Lower leg skin (tissue), 4 donors: ENCODE measurements at regions not wholly inside any gene's neighbourhood (a gene's known extent, or its start where the extent isn't known, plus 50 kb on each side); places are given as distances from the start of the nearest gene placed in this dataset.

Source experiments
- DNase-seq, 2 donors: peaks; one replicate each; pipeline ENCODE4 v3.0.0-alpha.2; 2019; ENCODE audit warnings: low spot score in 2 of 2
- H3K4me3 ChIP-seq: fragments of 200-600 bp; sonication (generic); 2 replicates; pipeline ENCODE4 v1.5.1; 2017; ENCODE audit warnings: mild to moderate bottlenecking, low read depth; ENCODE audit not compliant: poor library complexity, severe bottlenecking
- POLR2A ChIP-seq, 2 donors: fragments of 450-650 bp; IDR thresholded peaks; one replicate each; pipeline ENCODE4 v1.6.1; 2016 to 2017; ENCODE audit warnings: antibody characterized with exemption in 2 of 2, mild to moderate bottlenecking in 1 of 2, moderate library complexity in 1 of 2
- WGBS, 2 donors: methylation state at CpG; one replicate each; pipeline ENCODE4 v1.1.5; 2018; 5-methylcytosine and 5-hydroxymethylcytosine counted together
- intact Hi-C: fragments of 100-400 bp; cut with DNase I; formaldehyde crosslinking; loops from one replicate; pipeline ENCODE4 v1.15.0; 2023; ENCODE audit warnings: low total_unique reads
- TF ChIP-seq, protein P1 (sequence below), 3 donors: fragments of 450-650 bp; IDR thresholded peaks; one replicate each; pipeline ENCODE4 v1.5.1; 2016; ENCODE audit warnings: antibody characterized with exemption in 3 of 3, mild to moderate bottlenecking in 3 of 3, moderate library complexity in 2 of 3

DNA sequence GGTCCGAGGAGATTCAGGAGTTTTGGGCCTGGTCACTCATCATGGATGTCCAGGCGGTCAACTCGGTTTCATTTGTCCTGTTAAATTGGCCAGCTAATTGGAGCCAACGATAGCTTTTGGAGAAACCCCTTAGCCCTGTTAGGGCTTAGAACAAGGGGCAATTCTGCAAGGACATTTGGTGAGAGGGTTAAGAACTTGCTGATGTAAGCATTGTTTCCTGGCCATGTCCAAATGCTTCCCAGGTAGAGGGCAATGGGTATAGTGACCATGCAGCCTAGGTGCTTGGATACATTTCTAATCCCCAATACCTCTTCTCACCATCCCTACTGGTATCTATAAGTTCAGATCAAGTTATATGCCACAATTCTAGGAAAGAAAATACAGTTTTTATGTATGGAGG lies 131.5 kb downstream of the RPS24 start:
- TF ChIP-seq, protein P1, sequence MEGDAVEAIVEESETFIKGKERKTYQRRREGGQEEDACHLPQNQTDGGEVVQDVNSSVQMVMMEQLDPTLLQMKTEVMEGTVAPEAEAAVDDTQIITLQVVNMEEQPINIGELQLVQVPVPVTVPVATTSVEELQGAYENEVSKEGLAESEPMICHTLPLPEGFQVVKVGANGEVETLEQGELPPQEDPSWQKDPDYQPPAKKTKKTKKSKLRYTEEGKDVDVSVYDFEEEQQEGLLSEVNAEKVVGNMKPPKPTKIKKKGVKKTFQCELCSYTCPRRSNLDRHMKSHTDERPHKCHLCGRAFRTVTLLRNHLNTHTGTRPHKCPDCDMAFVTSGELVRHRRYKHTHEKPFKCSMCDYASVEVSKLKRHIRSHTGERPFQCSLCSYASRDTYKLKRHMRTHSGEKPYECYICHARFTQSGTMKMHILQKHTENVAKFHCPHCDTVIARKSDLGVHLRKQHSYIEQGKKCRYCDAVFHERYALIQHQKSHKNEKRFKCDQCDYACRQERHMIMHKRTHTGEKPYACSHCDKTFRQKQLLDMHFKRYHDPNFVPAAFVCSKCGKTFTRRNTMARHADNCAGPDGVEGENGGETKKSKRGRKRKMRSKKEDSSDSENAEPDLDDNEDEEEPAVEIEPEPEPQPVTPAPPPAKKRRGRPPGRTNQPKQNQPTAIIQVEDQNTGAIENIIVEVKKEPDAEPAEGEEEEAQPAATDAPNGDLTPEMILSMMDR (IDR thresholded peaks at IDR 0.05): no peak
- TF ChIP-seq POLR2A (IDR thresholded peaks at IDR 0.05): no peak
- no peak for DNase-seq
- WGBS, 2 donors: 72 to 87% methylated on average over 4 of the region's 4 CpGs
- intact Hi-C loops: no loop called here
- no peak overlapping the region for H3K4me3 ChIP-seq

DNA sequence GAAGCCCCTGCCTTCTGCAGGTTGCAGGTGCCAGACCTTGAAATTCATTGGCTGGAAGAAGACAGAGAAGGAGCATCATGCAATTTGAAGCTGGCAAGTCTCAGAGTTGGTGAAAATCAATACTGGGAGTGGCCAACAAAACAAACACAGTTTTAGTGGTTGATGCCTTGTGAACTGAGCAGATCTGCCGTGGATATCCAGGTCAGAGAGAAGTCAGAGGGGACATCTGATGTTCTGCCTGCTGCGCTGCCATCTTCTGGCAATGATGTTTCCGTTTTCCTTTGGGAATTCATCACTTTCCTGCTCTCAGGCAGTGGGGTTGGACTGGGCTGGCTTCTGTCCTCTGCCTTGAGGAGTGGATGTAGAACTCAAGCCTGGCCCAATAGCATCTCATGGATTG lies 132.0 kb downstream of the RPS24 start:
- no peak for DNase-seq
- 64 to 67% methylated on average over 3 of the region's 3 CpGs for WGBS, 2 donors
- TF ChIP-seq, protein P1 (IDR thresholded peaks at IDR 0.05): no peak
- TF ChIP-seq POLR2A (IDR thresholded peaks at IDR 0.05): no peak
- intact Hi-C loops: no loop called here
- no peak overlapping the region for H3K4me3 ChIP-seq

DNA sequence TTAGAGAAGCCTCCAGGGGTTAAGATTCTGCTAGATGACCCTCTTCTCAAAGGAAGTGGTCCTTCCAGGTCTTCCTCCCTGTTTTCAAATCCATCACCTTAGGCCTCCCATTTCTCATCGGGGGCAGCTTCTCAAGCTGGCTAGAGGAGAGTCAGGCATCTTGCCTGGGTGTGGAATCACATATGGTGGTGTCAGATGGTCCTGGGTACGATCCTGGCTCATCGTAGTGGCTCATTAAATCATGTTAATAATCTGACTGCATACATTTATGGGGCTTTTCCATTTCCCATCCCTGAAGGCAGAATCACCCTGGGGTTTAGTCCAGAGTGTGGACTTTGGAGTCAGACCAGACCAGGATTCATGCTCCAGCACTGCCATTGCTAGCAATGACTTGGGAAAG lies 132.6 kb downstream of the RPS24 start:
- no peak overlapping the region for H3K4me3 ChIP-seq
- intact Hi-C loops: no loop called here
- 68 to 75% methylated on average over 3 of the region's 3 CpGs for WGBS, 2 donors
- no peak for TF ChIP-seq POLR2A (IDR thresholded peaks at IDR 0.05)
- TF ChIP-seq, protein P1 (IDR thresholded peaks at IDR 0.05): no peak
- no peak for DNase-seq

DNA sequence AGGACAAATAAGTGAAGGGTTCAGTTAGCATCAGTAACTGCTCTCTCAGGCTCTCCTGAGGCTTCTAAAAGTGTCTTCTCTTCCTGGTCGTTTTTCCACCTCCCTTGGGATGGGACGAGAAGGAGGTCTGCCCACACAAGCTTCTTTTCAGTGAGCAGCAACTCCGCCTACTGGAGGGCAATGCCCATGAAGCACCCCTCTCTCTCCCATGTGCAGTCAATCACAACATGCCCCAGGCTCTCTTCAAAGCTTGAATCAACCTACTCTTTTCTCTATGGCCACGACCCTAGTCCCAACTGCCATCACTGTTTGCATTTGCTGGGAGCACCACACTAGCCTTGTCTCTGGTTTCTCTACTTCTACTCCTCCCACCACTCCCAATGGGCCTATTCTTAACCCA lies 135.6 kb downstream of the RPS24 start:
- intact Hi-C loops: no loop called here
- no peak overlapping the region for H3K4me3 ChIP-seq
- WGBS, 2 donors: 62 to 64% methylated on average over 4 of the region's 4 CpGs
- DNase-seq: no peak
- no peak for TF ChIP-seq POLR2A (IDR thresholded peaks at IDR 0.05)
- TF ChIP-seq, protein P1 (IDR thresholded peaks at IDR 0.05): no peak

DNA sequence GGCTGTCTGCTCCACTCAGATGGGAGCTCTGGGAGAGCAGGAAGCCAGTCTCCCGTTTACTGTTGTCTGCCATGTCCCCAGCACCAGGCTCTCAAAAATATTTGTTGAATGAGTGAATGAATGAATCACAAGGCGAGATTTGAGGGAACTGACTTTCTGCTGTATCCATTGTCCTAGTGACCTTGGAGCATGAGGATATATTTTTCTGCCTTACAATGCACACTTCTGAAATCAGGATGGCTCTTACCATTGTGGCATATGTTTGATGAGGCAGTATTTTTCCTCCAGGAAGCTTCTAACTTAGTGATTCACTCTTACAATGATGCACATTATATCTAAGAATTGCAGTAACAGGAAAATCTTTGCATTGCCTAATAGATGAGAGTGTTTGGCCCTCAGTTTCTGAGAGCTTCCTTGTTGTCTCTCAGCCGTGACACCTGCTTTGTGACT lies 136.4 kb downstream of the RPS24 start:
- TF ChIP-seq, protein P1 (IDR thresholded peaks at IDR 0.05): no peak
- TF ChIP-seq POLR2A (IDR thresholded peaks at IDR 0.05): no peak
- no peak for DNase-seq
- 79 to 88% methylated on average over 3 of the region's 3 CpGs for WGBS, 2 donors
- H3K4me3 ChIP-seq: no peak overlapping the region
- intact Hi-C loops: no loop called here

DNA sequence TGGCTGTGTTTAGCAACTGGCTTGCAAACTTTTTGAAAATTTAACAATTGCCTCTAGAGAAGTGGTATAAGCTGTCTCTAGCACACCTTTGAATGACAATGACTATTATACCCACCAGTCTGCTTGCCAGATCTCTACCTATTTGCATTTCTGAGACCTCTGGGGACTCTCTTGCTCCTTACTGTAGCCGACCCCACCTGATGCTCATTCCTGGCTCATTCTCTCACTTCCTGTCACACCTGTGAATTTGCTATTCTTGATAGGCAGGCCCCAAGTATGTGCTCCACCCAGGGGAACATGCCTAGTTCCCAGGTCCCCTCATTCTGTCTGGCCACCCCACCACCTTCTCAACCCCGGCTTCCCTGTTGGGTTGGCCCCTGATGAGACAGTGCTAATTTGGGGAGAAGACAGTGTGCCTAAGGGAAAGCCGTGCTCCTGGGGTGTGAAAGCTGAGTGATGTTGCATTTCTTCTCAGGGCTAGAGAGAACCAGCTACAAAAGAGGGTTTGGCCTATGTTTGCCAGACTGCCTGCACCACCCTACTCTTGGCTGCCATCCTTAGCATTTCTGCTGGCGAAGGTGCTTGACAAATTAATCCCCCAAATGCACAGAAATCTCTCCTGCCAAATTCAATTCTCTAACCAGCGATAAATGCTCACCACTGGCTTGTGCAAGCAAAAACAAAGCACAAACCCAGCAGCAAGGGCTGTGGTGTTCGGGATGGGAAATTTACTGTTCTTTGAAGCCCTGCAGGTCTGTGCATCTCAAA lies 138.2 kb downstream of the RPS24 start:
- DNase-seq: no peak
- 58 to 65% methylated on average over 6 of the region's 6 CpGs for WGBS, 2 donors

More for the DNA sequence above, 138.2 kb downstream of the RPS24 start:
- no peak for TF ChIP-seq POLR2A (IDR thresholded peaks at IDR 0.05)
- TF ChIP-seq, protein P1 (IDR thresholded peaks at IDR 0.05): no peak
- intact Hi-C loops: no loop called here
- no peak overlapping the region for H3K4me3 ChIP-seq
